H7 (cell line): ENCODE measurements at regions not wholly inside any gene's neighbourhood (a gene's known extent, or its start where the extent isn't known, plus 50 kb on each side); places are given as distances from the start of the nearest gene placed in this dataset.
"Not testable (repeated sequence)": the region's sequence is repeated elsewhere in the genome, so short reads cannot be mapped to it uniquely, and the experiment has no call there.

ENCODE experiments used
- DNase-seq: peaks from one replicate; pipeline ENCODE4 v3.0.0; 2012
- H3K27me3 ChIP-seq: 2 replicates; pipeline ENCODE4 v1.6.0; 2011; ENCODE audit warnings: mild to moderate bottlenecking, low read length; ENCODE audit not compliant: control insufficient read depth, insufficient read depth
- H3K36me3 ChIP-seq: replicated peaks from 2 replicates; pipeline ENCODE4 v1.5.1; 2011; ENCODE audit warnings: low read length; ENCODE audit not compliant: control insufficient read depth, insufficient read depth
- H3K4me3 ChIP-seq: 2 replicates; pipeline ENCODE4 v1.5.1; 2011; ENCODE audit warnings: low read depth, mild to moderate bottlenecking, control low read depth, low read length, moderate library complexity; ENCODE audit not compliant: insufficient read depth

DNA sequence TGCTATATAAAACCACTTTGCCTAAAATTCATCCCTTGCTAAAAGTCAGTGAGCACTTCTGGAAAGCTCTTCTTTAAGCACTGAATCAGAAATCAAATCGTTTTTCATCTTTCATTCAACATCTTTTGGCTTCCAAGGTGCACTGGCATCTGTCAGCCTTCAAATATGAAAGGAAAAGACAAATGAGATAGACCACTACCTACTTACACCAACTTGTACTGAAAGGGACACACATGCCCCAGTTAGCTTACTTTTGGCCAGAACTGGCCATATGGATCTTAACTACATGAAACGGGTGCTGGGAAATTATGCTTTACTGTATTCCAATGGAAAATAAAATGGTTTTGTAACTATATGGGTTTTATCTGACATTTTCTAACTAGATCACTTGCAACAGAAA, 332.0 kb upstream of the ARPP21 start:
- no peaks in the 10 kb centered on the region for H3K36me3 ChIP-seq
- no peaks in the 10 kb centered on the region for H3K27me3 ChIP-seq
- DNase-seq = no peak
- H3K4me3 ChIP-seq = no peak overlapping the region

GRCh38 chr3:35316841-35317240, 322.5 kb upstream of the ARPP21 start:
- not testable (repeated sequence) for H3K4me3 ChIP-seq, H3K27me3 ChIP-seq, H3K36me3 ChIP-seq, DNase-seq

DNA sequence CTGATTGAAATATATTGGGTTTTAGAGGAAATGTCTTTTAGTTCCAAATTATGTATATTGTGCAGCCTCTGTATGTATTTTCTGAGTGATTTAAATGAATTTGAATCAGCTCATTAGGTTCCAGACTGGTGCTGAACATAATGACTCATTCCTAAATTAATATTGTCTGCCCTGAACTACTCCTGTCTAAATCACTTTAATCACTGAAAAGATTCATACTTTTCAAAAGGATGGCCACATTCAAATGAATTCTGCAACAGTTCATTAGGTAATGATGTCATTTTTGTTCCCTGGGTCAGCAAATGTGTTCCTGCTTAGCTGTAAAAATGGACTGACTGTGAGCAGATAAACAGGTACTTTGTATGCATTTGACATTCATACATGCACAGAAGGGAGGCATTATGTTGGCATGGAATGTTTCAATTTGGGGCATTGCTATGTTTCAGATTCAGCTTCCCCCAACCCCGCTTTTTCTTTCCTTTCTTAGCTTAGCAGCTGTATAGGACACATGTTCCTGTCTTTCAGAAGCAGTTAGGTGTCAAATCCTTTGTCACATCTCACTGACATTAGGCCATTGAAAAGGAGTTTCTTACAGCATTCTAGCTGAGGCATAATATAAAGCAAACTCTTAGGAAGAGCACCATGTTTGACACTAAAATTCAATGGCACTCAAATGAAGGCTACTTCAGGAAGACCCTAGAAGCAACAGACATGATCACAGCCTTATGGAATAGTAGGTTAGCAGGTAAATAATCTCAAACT, 318.5 kb upstream of the ARPP21 start:
- Histone ChIP-seq H3K27me3 (no peaks in the 10 kb centered on the region), H3K36me3 (no peaks in the 10 kb centered on the region), H3K4me3 (no peak overlapping the region)
- no peak for DNase-seq

- no peaks in the 10 kb centered on the region for H3K27me3 ChIP-seq
- no peak for DNase-seq
- H3K4me3 ChIP-seq = no peak overlapping the region
Observed at GRCh38 chr3:35322070-35322469, 317.3 kb upstream of the ARPP21 start.

GRCh38 chr3:35335703-35336102, 303.6 kb upstream of the ARPP21 start:
- DNase-seq = no peak
- H3K4me3 ChIP-seq = no peak overlapping the region
- H3K36me3 ChIP-seq = no peaks in the 10 kb centered on the region
- H3K27me3 ChIP-seq = no peaks in the 10 kb centered on the region

More at GRCh38 chr3:35322070-35322469, 317.3 kb upstream of the ARPP21 start:
- no peaks in the 10 kb centered on the region for H3K36me3 ChIP-seq

- Histone ChIP-seq H3K4me3 (no peak overlapping the region), H3K27me3 (no peaks in the 10 kb centered on the region), H3K36me3 (no peaks in the 10 kb centered on the region)
- DNase-seq = no peak
Observed at GRCh38 chr3:35336601-35337000, 302.7 kb upstream of the ARPP21 start.

DNA sequence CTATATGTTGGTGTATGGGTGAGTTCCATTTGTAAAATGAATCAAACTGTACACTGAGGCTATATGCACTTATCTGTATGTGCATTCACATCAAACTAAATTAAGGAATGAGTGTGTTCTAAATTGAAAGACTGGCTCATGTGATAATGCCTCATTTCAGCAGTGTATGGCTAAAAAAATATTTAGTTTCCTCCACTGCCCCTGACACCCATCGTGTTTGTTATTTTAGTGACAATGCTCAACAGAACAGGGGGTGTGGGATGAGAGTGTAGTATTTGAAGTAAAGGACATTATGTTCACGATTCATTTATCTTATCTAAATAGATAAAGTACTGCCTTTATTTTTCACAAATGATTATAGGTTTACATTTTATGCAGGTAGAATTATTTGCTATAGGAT, 301.1 kb upstream of the ARPP21 start:
- H3K27me3 ChIP-seq = no peaks in the 10 kb centered on the region
- no peaks in the 10 kb centered on the region for H3K36me3 ChIP-seq
- no peak overlapping the region for H3K4me3 ChIP-seq
- DNase-seq = no peak

DNA sequence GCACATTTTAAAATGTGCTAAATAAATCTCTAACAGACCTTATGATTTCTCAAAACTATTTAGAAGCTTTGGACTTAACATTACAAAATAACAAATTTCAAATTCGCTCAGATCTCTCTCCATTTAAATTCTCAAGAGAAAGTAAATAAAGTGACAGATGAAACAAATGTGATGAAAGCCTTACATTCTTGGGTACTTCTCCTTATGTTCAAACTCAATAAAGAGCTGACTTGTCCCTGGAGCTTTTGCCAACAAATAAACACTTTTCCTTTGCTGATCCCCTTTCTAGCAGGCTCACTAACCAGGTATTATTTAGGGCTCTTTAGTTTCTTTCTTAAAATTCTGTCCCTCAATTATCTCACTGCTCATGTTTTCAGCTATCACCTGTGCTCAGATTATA, 259.1 kb upstream of the ARPP21 start:
- no peaks in the 10 kb centered on the region for H3K27me3 ChIP-seq
- DNase-seq = no peak
- H3K36me3 ChIP-seq = no peaks in the 10 kb centered on the region
- H3K4me3 ChIP-seq = no peak overlapping the region

DNA sequence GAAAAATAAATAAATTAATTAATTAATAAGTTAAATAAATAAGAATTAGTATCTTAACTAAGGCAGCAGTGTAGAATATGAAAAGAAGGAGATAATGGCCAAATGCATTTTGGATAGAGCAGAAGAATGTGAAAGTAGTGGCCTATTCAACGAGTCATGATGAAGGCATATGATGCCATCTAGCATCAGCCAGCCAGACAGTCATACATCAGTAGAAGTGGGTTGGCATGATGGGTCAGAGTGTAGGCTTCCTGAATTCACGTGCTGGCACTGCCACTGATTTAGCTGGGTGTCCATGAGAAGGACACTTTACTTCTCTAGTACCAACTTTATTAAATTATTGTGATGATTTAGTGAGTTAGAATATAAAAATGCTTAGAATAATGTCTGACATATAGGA, 256.1 kb upstream of the ARPP21 start:
- H3K36me3 ChIP-seq = no peaks in the 10 kb centered on the region
- DNase-seq = no peak
- H3K4me3 ChIP-seq = no peak overlapping the region
- no peaks in the 10 kb centered on the region for H3K27me3 ChIP-seq

DNA sequence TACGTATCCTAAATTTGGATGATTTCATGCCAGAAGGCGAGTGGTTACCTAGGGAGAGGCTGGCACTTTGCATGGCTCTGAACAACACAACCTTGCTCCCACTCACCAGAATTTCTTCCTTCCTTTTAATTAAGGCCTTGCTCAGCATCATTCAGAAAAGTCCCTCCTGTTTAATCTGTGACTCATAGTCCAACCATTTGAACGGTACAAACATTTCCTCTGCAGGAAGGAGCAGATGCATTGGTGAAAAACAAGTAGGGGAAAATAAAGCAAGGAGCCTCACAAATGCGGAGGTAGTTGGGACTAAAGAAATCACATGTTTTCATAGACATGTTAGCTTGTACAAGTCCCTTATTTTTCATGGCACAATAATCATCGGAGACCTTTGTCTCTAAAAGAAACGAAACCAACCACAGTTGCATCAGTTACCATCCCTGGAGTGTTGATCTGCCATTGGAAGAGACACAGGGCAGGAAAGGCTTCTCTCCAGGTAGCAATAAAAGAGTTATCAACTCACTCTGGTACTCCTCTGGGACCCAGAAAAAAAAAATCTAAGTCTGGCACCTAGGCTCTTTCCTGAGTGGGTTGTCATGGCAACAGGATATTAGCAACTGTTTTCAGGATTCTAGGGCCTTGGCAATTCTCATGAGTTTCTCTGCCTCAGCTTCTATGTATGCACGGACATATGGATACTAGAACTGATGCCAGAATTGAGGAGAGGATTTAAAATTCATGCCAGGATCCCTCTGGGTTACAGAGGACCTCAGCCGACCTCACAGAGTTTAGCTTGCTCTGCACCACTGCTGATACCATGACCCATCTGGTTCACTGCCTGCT, 255.4 kb upstream of the ARPP21 start:
- DNase-seq = no peak
- H3K4me3 ChIP-seq = no peak overlapping the region
- no peaks in the 10 kb centered on the region for H3K36me3 ChIP-seq
- H3K27me3 ChIP-seq = no peaks in the 10 kb centered on the region

- Histone ChIP-seq H3K36me3 (no peaks in the 10 kb centered on the region), H3K27me3 (no peaks in the 10 kb centered on the region), H3K4me3 (no peak overlapping the region)
- DNase-seq = no peak
Observed at GRCh38 chr3:35385271-35385670, 254.1 kb upstream of the ARPP21 start.

DNA sequence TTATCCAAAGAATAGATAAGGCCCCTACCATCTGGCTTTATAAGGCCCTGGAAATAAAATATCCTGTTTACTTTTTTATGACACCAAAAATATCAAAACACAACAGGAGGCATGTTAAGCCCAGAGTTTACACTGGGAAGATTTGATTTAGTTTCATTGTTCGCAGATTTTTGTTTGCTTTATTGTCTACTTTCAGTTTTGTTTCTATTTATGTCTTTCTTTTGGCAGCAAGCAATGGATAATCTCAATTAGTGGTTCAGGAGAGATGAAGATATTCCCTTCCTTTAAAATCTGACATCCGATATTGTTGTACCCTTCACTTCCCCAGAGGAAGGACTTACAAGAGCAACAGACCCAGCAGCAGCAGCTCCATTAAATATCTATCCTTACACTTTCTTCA, 249.4 kb upstream of the ARPP21 start:
- H3K4me3 ChIP-seq = no peak overlapping the region
- no peaks in the 10 kb centered on the region for H3K27me3 ChIP-seq
- no peaks in the 10 kb centered on the region for H3K36me3 ChIP-seq
- no peak for DNase-seq

- DNase-seq = no peak
- Histone ChIP-seq H3K4me3 (no peak overlapping the region), H3K27me3 (no peaks in the 10 kb centered on the region), H3K36me3 (no peaks in the 10 kb centered on the region)
Observed at GRCh38 chr3:35392187-35392586, 247.1 kb upstream of the ARPP21 start.

DNA sequence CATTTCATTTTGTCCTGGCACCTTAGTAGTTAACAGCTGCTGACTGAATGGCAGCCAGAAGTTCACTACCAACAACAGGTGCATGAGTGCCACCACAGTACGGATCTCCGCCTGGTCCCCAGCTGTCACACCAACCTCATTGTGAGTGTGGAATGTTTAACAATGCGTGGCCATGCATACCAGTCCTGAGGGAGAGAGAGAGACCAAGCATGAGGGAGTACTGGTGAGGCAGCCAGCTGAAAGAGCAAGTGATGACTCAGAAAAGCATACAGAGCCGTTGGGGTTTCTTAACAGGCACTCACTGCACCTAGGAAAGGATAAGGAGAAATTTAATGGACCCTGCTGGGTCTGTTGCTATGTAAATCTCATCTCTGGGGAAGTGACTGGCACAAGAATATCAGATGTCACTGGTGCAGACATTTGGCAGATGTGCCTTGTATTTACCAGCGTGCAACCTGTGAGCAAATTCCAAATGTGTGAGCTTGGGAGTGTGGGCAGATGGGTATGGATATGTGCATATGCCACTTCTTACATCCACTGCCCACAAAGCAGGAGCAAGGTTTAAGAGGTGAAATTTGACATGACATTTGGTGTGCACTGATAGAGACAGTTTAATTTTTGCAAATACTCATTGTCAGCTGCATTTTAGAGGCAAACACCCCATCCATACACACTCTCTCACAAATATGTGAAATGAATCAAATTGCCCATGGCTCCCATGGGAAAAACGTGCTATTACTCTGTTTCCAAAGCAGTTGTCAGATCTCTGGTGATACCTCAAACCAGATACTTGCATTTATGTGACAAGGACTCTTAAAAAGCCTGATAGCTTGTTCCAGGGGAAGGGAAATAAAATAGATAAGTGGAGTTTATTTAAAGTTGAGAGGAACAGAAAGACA, 245.2 kb upstream of the ARPP21 start:
- Histone ChIP-seq H3K4me3 (no peak overlapping the region), H3K36me3 (no peaks in the 10 kb centered on the region), H3K27me3 (no peaks in the 10 kb centered on the region)
- DNase-seq = no peak
